Hypothalamus (tissue), 51 donors: ENCODE measurements at regions not wholly inside any gene's neighbourhood (a gene's known extent, or its start where the extent isn't known, plus 50 kb on each side); places are given as distances from the start of the nearest gene placed in this dataset.
A peak's percentile ranks its signal among the peaks of the same experiment; 100 is the strongest.

Experiments
- DNase-seq, 51 donors: peaks; one replicate each; lab custom pipeline; 2025; lab: John Stamatoyannopoulos, UW

DNA sequence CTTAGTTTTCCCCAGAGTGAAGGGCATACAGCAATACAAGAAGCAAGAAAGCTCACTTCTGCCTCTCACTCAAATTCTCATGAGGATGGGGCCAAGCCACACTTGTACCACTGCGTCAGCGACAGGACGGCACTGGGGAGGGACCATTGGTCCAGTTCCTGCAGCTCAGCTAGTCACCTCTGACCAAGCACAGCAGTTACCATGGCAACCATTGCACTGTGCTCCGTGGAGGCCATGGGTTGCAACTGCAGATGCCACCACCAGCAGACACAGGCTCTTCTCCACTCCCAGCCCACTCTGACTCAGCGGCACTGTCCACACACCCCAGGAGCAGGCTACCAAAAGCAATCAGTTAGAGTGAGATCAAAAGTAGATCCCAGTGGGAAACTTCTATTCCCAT, 441.1 kb upstream of the ARID1B start:
- peak in 5 of 51 donors; percentile 2 to 30 (median 5) for DNase-seq

GRCh38 chr6:156334966-156335365, 442.2 kb upstream of the ARID1B start:
- no peak for DNase-seq

DNA sequence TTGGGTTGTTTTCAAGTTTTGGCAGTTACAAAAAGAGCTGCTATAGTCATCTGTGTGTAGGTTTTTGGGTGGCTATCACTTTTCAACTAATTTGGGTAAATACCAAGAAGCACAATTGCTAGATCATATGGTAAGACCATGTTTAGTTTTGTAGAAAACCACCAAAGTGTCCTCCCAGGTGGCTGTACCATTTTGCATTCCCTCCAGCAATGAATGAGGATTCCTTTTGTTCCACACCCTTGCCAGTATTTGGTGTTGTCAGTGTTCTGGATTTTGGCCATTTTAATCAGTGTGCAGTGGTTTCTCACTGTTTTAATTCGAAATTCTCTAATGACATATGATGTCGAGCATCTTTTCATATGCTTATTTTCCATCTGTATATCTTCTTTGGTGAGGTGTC, 457.5 kb upstream of the ARID1B start:
- DNase-seq, result no peak

GRCh38 chr6:156316583-156317125, 460.5 kb upstream of the ARID1B start:
- peak in 5 of 51 donors; percentile 5 to 15 (median 12) for DNase-seq

DNA sequence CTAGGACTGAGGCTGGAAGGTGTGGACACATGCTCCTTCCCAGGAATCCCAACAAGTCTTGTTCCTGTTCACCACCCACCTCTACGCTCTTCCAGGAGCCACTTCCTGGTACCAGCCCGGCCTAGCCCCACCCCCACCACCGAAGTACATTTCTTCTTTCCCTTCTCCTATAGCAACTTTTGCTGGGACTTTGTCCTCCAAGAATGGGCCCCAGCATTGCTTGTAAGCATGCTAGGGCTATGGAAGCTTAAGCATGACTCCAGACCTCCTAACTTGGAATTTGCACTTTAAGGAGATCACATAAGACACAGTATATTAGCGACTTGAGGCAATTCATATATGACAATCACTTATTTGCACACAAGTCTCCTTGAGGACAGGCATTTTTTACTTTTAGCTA, 462.0 kb upstream of the ARID1B start:
- DNase-seq, result no peak

DNA sequence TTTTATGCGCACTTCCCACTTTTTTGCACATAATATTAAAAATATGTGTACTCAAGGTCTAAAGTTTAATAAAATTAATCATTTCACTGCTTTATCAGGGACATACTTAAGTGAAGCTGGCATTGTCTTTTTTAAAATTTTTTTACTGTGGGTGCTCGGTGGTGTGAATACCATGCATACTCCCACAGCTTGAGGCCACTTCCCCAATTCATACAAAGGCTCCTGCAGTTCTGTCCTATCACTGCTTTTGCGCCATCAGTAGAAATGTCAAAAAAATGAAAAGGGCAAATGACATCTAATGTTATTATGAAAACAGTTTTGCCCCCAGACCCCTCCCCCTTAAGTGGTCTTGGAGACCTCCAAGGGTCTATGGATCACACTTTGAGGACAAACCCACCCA, 464.1 kb upstream of the ARID1B start:
- DNase-seq, result no peak

DNA sequence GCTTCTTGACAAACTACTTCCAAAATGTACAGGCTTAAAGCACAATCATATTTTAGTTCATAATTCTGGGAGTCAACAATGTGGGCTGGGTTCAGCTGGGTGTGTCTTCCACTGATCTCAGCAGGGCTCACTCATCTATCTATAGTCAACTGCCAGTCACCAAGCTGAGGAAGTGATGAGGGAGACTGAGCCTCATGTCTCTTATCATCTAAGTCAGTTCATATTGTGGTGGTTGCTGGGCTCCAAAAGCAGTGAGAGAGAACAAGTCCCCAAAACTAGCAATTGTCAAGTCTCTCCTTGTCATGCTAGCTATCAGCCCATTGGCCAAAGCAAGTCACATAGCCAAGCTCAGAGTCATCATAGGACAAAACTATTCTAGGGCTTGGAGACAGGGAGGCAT, 465.9 kb upstream of the ARID1B start:
- no peak for DNase-seq

GRCh38 chr6:156310701-156311100, 466.5 kb upstream of the ARID1B start:
- DNase-seq, result no peak

- DNase-seq, result no peak
Observed at GRCh38 chr6:156309017-156309416, 468.2 kb upstream of the ARID1B start.

DNA sequence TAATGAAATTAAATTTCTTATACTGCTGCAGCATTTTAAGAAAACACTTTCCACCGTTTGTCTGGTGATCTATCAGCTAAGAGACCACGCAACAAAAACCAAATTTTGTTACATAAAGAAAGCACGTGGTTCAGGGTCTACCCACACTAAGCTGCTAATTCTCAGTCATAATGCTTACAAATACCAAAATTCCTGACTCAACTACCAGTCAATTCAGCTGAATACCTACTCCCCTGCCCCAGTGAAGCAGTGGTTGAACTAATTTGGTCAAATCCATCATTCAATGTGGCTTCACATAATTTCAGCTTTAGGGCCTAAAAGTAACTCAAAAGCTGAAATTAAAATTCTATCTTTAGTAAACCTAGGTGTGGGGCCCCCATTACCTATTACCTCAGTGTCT, 468.6 kb upstream of the ARID1B start:
- no peak for DNase-seq

DNA sequence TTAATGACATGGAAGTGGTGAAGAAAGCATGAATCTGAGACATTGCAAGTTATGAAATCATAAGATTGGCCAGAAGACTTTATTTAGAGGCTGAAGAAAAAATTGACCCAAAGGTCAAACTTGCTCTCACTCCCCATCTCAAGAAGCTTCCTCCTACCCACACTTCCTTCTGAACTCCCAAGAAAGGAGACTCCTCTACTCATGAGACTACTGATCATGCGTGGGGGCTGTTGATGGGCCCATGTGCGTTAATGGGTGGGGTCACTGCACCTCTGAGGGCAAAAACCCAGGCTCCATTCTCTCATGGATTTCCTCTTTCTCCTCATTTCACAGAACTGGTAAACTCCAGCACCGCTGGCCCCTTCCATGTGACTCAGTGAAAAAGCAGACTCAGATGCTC, 470.6 kb upstream of the ARID1B start:
- no peak for DNase-seq

GRCh38 chr6:156283091-156283490, 494.1 kb upstream of the ARID1B start:
- DNase-seq, result peak in 8 of 51 donors; percentile 1 to 32 (median 5)

- no peak for DNase-seq
Observed at GRCh38 chr6:156282087-156282486, 495.1 kb upstream of the ARID1B start.

GRCh38 chr6:156281266-156281665, 495.9 kb upstream of the ARID1B start:
- no peak for DNase-seq

- no peak for DNase-seq
Observed at GRCh38 chr6:156280065-156280464, 497.1 kb upstream of the ARID1B start.

- no peak for DNase-seq
Observed at GRCh38 chr6:156279261-156279969, 497.8 kb upstream of the ARID1B start.

DNA sequence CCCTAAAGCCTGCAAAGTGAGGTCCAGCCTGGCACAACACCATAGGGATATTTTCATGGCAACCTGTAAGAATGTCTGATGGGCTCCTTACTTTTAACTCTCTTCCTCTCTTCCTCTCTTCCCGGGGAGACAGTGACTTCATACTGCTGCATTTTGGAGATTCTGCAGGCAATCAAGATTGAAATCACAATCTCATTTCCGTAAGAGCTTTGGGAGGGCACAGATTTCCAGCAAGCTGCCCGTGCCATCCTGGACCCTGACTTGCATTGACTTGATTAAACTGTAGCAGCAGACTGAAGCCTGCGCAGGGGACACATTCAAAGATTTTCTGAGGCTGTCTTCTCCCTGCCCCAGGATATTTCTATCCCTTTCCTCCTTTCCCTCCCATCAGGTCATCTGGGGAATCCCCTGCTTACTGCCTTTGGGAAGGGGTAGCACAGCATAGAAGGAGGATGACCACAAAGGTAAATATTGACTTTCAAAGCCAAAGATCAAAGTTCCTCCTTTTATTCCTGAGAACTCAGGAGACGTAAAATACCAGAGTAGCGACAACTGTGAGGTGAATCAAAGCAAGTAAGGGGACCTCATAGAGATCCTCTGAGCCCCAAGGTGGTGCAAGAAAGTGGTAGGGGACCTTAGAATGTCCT, 504.0 kb upstream of the ARID1B start:
- DNase-seq, result no peak

GRCh38 chr6:156269751-156270369, 507.3 kb upstream of the ARID1B start:
- DNase-seq, result no peak

- no peak for DNase-seq
Observed at GRCh38 chr6:156268849-156269248, 508.3 kb upstream of the ARID1B start.

DNA sequence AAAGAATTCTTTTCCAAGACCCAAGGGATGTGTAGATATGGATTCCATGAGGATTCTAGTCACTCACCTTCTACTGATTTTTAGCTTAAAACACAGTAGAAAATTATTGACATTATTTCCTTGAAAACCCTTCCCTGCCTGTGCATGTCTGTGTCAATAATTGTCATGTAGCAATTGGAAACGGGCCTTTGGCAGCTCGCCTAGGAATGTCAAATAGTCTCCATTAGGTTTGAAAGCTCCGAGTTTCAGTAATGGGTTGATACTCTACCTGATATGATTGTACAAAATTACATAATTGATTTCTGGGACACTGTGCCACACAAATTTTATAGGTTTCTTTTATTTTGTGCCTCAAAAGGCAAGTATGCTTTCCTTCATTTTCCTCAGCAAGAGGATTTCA, 515.2 kb upstream of the ARID1B start:
- no peak for DNase-seq

DNA sequence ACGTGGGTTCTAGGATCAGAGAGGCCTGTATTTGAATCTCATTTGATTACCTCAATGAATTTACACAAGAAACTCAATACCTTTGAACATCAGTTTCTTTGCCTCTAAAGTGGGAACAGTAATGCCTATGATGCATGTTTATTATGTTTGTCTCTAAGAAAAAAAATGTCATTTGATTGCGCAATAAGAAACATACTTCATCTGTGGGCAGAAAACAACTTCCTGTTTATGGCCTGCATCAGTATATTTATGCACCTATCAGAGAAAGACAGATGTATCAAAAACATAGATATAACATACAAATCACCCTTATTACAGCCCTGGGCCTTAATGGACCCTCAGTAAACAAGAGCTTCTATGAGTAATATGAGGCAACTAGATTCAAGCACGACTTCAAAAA, 516.4 kb upstream of the ARID1B start:
- no peak for DNase-seq

DNA sequence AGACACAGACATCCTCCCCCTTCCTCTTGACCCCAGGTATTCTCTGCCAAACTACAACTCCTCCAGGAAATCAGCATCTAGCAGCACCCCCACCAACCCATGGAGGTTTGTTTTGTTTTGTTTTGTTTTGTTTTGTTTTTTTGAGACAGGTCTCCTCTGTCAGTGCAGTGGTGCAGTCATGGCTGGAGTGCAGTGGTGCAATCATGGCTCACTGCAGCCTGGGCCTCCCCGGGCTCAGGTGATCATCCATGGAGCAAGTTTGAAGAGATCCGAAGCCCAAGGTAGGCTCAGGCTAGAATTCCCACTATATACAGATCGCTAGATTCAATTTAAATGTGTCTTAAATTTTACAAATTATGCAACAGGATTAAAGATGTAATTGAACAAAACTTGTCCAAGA, 518.2 kb upstream of the ARID1B start:
- DNase-seq, result no peak
